Progenitor cell of endocrine pancreas (in vitro differentiated cells): ENCODE measurements at regions not wholly inside any gene's neighbourhood (a gene's known extent, or its start where the extent isn't known, plus 50 kb on each side); places are given as distances from the start of the nearest gene placed in this dataset.
"Not testable (repeated sequence)": the region's sequence is repeated elsewhere in the genome, so short reads cannot be mapped to it uniquely, and the experiment has no call there.

Experiments used
- DNase-seq: peaks from one replicate; pipeline ENCODE4 v3.0.0; 2021; ENCODE audit warnings: low spot score; ENCODE audit not compliant: unreplicated experiment
- H3K27ac Mint-ChIP-seq: 2 replicates; pipeline ENCODE4 v1.8.0; 2021; ENCODE audit warnings: mild to moderate bottlenecking, moderate library complexity, mixed read lengths
- H3K27me3 Mint-ChIP-seq: 2 replicates; pipeline ENCODE4 v1.8.0; 2021; ENCODE audit warnings: mixed read lengths
- H3K36me3 Mint-ChIP-seq: 2 replicates; pipeline ENCODE4 v1.8.0; 2022; ENCODE audit warnings: mixed read lengths; ENCODE audit not compliant: insufficient read depth
- H3K4me1 Mint-ChIP-seq: 2 replicates; pipeline ENCODE4 v1.8.0; 2021; ENCODE audit warnings: low read depth, mixed read lengths
- H3K4me3 Mint-ChIP-seq: 2 replicates; pipeline ENCODE4 v1.8.0; 2021; ENCODE audit warnings: low read depth, mild to moderate bottlenecking, moderate library complexity, mixed read lengths
- H3K9me3 Mint-ChIP-seq: 2 replicates; pipeline ENCODE4 v1.8.0; 2021; ENCODE audit warnings: low read depth, mixed read lengths
- TF ChIP-seq, protein P1 (sequence below): fragments of 200-600 bp; sonication (generic); IDR thresholded peaks from one replicate; pipeline ENCODE4 v1.5.0; 2021; ENCODE audit warnings: antibody characterized with exemption, mild to moderate bottlenecking; ENCODE audit not compliant: unreplicated experiment

DNA sequence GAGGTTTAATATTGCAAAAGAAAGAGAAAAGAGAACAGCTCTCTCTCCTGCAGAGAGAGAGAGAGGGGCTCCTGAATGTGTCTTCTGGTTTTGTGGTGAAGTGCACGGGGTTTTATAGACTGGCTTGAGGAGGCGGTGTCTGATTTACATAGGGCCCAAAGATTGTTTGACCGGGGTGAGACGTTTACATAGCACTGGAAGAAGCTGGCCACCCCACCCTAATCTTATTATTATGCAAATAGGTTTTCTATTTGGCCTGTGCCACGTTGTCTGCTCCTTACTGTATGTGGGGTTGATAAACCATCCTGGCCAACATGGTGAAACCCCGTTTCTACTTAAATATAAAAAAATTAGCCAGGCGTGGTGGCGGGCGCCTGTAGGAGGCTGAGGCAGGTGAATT, 268.6 kb downstream of the SV2B start:
- DNase-seq = no peak
- H3K36me3 Mint-ChIP-seq = no peaks in the 10 kb centered on the region
- peaks cover 32% of the 10 kb centered on the region for H3K9me3 Mint-ChIP-seq
- H3K4me1 Mint-ChIP-seq = no peaks in the 10 kb centered on the region
- H3K27me3 Mint-ChIP-seq = no peaks in the 10 kb centered on the region
- no peak overlapping the region for H3K4me3 Mint-ChIP-seq
- no peak overlapping the region for H3K27ac Mint-ChIP-seq
- TF ChIP-seq, protein P1, sequence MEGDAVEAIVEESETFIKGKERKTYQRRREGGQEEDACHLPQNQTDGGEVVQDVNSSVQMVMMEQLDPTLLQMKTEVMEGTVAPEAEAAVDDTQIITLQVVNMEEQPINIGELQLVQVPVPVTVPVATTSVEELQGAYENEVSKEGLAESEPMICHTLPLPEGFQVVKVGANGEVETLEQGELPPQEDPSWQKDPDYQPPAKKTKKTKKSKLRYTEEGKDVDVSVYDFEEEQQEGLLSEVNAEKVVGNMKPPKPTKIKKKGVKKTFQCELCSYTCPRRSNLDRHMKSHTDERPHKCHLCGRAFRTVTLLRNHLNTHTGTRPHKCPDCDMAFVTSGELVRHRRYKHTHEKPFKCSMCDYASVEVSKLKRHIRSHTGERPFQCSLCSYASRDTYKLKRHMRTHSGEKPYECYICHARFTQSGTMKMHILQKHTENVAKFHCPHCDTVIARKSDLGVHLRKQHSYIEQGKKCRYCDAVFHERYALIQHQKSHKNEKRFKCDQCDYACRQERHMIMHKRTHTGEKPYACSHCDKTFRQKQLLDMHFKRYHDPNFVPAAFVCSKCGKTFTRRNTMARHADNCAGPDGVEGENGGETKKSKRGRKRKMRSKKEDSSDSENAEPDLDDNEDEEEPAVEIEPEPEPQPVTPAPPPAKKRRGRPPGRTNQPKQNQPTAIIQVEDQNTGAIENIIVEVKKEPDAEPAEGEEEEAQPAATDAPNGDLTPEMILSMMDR = no peak

GRCh38 chr15:91369823-91370222, 269.8 kb downstream of the SV2B start:
- Mint-ChIP-seq H3K4me1 (no peaks in the 10 kb centered on the region), H3K27ac (no peak overlapping the region), H3K27me3 (no peaks in the 10 kb centered on the region), H3K9me3 (peaks cover 32% of the 10 kb centered on the region), H3K4me3 (no peak overlapping the region), H3K36me3 (no peaks in the 10 kb centered on the region)
- DNase-seq = no peak
- TF ChIP-seq, protein P1 = no peak

GRCh38 chr15:91371345-91371744, 271.3 kb downstream of the SV2B start:
- DNase-seq, H3K4me1 Mint-ChIP-seq, H3K27ac Mint-ChIP-seq, H3K4me3 Mint-ChIP-seq, H3K27me3 Mint-ChIP-seq, H3K36me3 Mint-ChIP-seq: not testable (repeated sequence)
- H3K9me3 Mint-ChIP-seq = peaks cover 28% of the 10 kb centered on the region

GRCh38 chr15:91374336-91374735, 274.3 kb downstream of the SV2B start:
- Mint-ChIP-seq H3K4me1 (no peaks in the 10 kb centered on the region), H3K36me3 (no peaks in the 10 kb centered on the region), H3K9me3 (peaks cover 28% of the 10 kb centered on the region), H3K27me3 (no peaks in the 10 kb centered on the region), H3K4me3 (no peak overlapping the region), H3K27ac (no peak overlapping the region)
- TF ChIP-seq, protein P1 = no peak
- no peak for DNase-seq

DNA sequence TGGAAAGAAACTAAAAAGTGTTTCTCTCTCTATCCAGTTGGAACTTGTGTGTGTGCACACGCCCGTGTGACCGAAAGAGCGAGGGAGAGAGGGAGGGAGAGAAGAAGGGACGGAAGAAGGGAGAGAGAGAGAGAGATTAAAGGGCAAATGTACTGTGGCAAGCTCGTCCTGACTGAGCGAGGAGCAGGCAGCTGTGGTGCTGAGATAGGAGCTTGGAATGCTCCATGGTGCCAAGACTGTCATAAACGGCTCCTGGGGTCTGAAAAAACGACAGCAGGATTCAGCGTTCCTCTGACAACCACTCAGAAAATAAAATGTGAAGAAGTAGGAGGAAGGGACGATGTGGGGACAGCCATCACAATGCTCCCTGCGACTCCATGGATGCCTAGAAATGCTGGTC, 276.0 kb downstream of the SV2B start:
- Mint-ChIP-seq H3K9me3 (peaks cover 36% of the 10 kb centered on the region), H3K4me1 (no peaks in the 10 kb centered on the region), H3K4me3 (no peak overlapping the region), H3K27me3 (no peaks in the 10 kb centered on the region), H3K27ac (no peak overlapping the region), H3K36me3 (no peaks in the 10 kb centered on the region)
- TF ChIP-seq, protein P1 = no peak
- DNase-seq = no peak

GRCh38 chr15:91380114-91380513, 280.1 kb downstream of the SV2B start:
- Mint-ChIP-seq H3K9me3 (peaks cover 8% of the 10 kb centered on the region), H3K4me1 (peaks cover 5% of the 10 kb centered on the region), H3K27ac (no peak overlapping the region), H3K36me3 (no peaks in the 10 kb centered on the region), H3K4me3 (no peak overlapping the region), H3K27me3 (no peaks in the 10 kb centered on the region)
- TF ChIP-seq, protein P1 = no peak
- DNase-seq = no peak
